Middle frontal gyrus (tissue), 1 donor: ENCODE measurements at regions not wholly inside any gene's neighbourhood (a gene's known extent, or its start where the extent isn't known, plus 50 kb on each side); places are given as distances from the start of the nearest gene placed in this dataset.
"Not testable (repeated sequence)": the region's sequence is repeated elsewhere in the genome, so short reads cannot be mapped to it uniquely, and the experiment has no call there.

Source experiments
- DNase-seq: peaks from one replicate; pipeline ENCODE4 v3.0.0-alpha.2; 2015; ENCODE audit warnings: low spot score; ENCODE audit errors: extremely low spot score

DNA sequence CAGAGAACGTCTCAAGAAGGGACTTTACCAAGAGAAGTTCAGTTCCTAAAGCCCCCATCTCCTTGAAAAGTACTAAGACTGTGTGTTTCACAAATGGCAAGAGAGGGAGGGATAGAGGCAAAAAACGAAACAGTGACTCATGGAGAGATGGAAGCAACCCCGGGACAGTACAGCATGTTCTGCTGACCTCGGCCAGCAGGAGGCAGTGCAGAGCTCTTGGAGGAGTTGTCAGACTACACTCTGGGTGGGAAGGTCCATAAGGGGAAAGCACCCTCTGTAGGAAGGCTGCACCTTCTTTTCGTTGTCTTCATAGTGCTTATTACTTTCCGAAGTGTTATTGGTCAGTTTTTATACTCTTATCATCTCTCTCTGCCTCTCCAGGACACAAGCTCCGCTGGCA, 525.2 kb upstream of the CCDC196 start:
- DNase-seq, result no peak

DNA sequence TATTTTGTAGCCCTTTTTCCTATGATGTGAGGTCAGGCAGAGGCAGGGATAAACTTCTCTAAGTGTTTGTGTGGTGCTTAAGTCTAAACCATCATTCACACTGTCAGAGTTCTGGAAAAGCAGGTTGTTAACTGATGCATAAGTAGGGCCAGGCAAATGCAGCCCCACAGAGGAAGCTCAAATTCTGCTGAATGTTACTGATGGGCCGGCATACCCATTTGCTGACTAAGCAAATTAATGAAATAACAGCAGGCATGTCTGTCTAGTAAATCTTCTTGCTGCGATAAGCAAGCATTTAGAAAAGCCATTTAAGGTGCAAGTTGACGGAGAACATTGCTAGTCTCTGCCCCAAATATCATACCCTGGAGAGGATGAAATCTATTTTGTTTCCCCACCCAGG, 523.2 kb upstream of the CCDC196 start:
- no peak for DNase-seq

DNA sequence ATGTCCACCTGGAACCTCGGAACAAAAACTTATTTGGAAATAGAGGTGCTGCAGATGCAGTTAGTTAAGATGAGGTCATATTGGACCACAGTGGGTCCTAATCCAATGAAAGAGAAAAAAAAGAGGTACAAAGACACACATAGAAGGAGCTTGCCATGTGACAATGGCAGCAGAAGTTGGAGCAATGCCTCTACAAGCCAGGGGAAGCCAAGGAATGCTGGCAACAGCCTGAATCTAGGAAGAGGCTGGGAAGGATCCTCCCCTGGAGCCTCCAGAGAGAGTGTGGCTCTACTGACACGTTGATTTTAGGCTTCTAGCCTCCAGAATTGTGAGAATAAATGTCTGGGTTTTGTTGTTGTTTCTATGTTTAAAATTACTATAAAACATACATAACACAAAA, 521.8 kb upstream of the CCDC196 start:
- DNase-seq, result no peak

DNA sequence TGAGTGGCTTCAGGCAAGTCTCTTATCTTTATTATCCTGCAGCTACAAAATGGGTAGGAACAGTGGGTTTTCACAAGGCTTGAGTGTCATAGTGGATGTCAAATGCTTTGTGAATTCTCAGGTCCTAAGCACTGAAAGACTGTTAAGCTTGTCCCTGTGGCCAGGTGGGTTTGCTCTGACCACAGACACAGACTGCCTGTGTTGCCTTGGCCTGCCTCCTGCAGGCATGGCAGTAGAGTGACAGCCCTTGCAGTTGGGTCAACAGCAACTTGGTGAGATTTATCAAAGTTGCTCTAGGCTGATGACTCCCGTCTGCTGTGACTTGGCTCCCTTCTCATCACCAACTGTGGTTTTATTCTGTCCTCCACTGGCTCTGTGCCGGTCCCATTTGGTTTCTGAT, 520.0 kb upstream of the CCDC196 start:
- DNase-seq, result no peak

DNA sequence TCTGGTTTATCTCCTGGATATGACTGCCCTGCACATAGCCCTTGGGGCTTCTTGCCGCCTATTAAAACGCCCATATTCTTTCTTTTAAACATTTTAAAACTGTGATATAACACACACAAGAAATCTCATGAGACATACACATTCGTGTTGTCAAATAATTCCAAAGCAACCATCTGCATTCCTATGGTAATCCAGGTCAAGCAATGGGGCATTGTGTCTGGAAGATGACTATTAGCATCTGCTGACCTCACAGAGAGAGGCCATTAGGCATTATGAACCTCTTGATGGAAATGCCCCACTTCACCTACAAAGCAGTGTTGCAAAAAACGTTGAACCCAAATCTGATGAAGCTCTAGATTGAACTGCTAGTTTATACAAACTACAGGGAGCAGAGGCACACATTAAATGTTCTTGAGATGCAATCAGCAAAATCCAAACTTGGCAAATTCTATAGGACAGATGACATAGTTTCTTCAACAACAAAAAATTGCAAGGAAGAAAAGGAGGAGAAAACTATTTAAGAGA, 513.8 kb upstream of the CCDC196 start:
- no peak for DNase-seq

DNA sequence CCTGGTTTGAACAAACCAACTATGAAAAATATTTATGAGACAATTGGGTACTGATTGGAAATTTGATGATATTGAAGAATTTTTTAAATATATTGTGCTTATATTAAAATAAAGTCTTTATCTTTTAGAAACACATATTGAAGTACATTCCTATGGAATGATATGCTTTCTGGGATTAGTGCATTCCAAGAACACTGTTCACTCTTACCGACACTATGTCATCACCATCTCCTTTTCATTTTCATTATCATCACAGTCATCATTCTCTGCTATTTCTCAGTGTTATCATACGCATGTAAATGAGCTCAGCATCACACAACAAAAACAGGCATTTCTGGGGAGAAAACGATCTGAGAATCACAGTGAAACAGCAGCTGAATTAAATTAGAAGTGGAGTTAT, 513.3 kb upstream of the CCDC196 start:
- no peak for DNase-seq

DNA sequence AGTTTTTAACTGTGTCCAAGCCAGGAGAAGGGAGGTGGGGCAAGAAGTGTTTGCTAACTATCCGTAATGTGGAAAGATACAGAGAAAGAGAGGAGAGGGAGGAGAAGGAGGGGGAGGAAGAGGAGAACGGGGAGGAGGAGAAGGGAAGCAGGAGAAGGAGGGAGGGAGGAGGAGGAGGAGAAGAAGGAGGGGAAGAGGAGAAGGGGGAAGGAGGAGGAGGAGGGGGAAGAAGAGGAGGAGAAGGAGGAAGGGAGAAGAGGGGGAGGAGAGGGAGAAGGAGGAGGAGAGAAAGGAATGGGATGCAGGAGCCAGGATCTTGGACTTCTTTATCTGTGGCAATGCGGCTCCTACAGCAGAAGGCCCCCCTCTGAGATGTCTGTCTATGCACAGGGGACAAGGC, 510.3 kb upstream of the CCDC196 start:
- DNase-seq, result no peak

DNA sequence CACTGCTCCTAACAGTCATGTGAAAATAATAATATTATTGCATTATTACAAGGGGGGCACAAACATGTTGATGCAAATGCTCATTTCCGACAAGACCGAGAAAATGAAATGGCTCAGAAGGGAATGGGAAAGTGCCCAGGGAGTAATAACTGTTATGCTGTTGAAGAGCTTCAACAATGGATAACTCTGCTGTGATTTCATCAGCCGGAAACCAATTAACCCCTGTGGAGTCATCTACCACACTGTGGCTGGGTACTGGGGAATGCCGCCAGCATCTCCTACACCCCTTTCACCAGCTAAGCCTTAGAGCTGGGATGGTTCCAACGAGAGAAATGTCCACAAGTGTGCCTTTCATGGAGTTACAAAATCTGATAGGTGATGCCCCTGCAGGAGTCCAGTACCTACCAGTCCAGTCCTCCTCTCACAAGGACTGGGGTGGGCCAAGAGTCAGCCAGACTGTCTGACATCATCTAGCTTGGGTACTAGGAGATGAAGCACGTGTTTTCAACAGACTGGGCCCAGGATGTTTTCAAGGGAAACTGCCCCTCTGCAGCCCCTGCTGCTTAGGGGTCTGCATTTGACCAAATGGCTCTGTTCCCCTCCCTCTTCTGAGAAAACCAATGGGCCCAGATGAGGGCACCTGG, 509.3 kb upstream of the CCDC196 start:
- DNase-seq, result no peak

DNA sequence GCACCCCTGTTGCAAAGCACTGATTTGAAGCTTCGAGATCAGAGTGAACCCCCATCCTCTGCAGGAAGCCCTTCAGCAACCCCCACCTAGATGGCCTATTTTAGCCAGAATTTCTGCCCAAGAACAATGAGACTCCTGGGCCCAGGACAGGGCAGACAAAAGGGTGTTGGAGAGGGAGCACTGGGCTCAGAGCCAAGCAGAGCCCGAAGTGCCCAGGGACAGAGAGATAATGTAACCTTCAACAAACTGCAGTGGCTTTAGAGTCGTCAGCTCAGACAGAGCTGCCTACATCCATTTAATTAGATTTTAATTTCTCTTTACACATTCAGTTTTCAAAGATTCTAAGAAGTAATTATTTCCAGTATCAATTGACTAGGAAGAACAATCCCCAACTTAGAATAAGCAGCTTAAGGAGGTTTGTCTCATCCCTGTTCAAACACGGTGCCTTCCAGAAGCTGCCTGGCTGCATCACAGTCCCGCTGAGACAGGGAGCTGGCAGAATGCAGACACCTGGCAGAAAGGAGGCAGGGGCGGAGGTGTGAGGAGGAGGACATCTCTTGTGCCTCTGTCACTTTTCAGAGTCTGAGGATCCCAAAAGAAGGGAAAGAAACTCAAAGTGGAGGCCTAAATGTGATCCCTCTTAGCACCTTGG, 504.9 kb upstream of the CCDC196 start:
- no peak for DNase-seq

DNA sequence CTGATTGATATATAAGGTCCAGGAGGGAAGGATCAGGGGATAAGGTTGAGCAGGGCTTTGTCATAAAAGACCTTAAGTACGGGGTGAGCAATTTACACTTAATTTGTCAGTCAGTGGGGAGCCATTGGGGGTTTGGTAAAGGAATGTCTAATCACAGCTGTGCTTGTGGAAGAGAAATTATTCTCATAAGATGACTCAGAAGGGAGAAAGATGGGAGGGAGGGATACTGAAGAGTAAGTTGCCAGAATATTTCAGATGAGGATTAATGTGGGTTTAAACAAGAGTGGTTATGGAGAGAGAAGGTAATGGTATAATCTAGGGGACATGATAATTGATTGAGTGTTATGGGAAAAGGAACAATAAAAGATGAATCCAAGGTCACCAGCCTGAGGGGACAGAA, 500.1 kb upstream of the CCDC196 start:
- no peak for DNase-seq

DNA sequence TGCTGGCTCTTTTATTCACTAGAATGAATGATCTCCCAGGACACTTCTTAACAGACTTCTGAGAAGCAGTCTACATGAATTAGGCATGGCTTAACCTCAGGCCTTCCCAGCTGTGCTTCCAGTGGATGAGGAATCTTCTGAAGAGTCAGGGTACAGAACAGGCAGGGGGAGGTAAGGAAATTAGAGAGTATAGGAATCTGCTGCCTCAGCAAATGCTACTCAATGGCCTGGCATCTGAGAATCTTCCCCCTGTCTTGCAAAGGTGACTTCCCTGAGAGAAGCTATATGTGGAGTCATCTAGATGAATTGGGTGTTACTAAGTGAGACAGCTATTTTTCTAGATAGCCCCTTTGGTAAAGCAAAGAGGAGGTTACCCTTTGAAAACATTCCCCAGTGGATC, 496.2 kb upstream of the CCDC196 start:
- DNase-seq, result no peak

DNA sequence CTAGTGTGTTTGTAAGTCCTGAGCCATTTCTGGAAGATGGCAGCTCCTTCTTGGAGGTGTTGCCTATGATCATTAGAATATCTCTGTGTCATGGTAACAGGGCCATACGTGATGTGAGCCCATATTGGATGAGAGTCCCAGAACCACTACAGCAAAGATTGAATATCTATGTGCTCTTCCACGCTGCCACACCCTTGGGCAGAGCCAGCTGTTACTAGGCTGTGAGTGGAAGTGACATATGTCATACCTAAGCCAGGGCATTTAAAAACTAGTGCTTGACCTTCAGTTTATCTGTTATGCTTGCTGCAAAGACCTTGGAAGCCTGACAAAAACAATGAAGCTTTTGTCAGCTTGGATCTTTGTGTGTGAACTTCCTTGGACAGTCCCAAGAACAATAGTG, 495.1 kb upstream of the CCDC196 start:
- no peak for DNase-seq

DNA sequence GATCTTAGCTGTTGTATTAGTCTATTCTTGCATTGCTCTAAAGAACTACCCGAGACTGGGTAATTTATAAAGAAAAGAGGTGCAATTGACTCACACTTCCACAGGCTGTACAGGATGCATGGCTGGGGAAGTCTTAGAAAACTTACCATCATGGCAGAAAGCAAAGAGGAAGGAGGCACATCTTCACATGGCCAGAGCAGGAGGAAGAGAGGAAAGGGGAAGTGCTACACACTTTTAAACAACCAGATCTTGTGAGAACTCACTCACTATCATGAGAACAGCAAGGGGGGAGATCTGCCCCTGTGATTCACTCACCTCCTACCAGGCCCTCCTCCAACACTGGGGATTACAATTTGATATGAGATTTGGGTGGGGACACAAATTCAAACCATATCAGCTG, 494.2 kb upstream of the CCDC196 start:
- not testable (repeated sequence) for DNase-seq

DNA sequence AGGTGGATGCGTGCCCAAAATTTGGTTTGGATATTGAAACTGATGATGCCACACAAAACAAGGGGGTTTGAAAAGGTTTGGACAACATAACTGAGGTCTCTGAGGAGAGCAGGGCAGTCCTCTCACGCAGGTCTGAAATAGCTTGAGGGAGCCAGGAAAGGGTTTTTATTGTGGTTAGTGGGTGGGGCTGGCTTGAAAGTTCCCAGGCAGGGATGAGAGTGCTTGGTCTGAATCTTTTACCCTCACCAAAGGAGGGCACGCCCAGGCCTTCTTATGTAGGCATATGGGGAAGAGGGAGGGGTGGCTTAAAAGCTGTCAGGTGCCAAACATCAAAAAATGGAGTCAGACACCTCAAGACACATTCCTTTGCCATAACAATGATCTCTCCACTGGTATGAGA, 493.1 kb upstream of the CCDC196 start:
- DNase-seq, result no peak

DNA sequence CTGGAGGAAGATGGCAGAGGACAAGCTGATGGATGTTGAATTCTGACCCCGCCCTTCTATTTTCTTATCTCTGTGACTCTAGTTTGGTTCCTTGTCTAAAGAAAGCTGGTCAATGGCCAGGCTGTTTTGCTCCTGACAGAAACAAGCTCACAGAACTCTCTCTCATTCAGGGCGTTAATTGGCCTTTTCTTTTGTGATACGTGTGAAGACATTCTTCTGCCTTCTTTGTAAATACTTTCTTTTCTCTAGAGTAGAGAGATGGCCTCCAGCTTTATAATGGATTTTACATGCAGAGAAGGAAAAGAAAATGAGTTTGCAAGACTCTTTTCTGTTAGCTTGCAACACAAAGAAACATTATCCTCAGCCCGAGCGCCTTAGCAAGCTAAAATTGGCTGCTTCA, 492.2 kb upstream of the CCDC196 start:
- no peak for DNase-seq

DNA sequence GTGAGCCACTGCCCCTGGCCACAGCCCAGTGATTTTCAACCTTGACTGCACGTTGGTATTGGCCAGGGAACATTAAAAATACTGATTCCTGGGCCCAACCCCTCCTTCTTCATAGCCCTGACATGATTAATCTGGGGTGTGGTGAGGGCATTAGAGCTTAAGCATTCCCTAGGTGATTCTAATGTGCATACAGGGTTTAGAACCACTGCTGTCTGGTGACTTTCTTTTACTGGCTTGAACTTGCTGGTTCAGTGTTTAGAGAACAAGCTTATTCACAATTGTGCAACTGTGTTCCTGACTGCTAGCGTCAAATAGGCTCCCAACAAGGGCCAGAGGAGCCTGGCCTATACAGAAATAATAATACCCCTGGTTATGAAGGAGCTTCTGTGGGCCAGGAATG, 488.8 kb upstream of the CCDC196 start:
- DNase-seq, result no peak

DNA sequence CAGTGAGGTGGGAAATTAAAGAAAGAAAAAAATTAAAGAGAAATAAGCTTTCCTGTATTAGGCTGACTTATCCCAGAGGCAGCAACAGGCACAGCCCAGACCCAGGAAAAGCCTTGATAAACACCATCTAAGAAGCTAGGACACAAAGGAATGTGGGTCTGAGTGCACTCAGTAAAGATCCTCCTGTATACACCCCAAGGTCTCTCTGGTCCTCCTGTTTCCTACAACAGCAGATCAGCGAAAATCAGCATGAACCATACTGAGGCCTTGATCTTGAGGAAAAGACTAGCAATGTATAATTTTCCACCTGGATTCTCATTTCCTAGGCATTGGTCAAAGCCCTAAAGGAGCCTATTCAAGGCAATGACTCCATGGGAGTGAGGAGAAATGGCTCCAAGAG, 486.3 kb upstream of the CCDC196 start:
- no peak for DNase-seq

DNA sequence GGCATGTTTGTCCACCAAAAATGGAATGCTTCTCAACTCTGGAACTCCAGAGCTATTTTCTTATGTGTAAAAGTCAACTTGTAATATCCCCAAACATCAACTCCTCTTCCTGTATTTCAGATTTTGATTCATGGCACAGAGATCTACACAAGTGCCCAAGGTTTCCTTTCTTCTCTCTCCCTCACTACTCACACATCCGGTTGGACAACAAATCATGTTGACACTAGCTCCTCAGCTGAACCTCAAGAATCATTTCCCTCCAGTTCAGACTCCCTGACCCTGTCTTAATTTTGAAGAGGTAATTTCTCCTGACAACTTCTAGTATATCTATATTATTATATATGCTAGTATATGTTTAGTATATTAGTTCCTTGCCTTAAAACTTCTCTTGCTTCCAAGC, 485.4 kb upstream of the CCDC196 start:
- DNase-seq, result no peak

DNA sequence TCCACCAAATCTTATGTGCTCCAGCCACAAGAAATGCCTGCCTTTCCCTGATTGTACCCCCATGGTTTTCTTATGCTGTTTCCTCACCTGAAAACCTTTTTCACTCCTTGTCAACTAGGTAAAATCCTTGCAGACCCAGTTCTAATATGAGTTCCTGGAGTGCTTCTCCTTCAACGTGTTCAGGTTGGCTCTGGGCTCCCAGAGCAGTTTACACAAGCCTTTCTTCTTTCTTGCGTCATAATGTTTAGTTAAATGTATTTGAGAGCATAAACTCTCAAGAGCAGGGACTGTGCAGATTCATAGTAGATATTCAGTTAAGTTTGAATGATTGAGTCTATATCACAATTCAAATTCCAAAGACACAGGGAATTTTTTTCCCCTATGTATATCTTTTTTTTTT, 484.8 kb upstream of the CCDC196 start:
- DNase-seq, result no peak

DNA sequence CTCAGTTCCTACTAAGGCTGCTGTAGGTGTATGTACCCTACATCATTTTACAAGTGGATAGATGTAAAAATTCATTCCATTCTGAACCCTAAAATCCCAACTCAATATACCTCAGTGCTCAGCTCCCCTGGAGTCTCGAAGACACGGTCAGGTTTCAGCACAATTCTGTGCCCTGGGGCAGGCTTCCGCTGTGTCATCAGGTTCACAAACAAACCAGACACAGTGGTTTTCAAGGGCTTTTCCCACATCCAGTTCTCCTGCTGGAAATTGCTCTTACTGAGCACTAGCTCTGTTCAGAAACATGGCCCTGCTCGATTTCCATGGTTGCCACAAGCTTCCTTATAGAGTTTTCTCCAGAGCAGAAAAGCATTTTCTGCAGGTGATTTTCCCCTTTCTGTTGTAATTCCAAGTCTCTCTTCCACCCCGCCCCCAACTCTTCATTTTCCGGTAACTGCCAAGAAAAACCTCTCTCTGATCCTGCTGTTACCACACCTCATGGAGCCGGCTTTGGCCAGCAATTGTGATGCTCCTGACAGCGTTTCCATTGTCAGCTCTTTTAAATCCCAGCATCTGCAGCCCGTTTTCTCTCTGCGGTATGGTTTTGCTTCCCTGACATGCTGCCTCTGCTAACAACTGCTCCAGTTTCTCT, 483.0 kb upstream of the CCDC196 start:
- DNase-seq, result no peak

DNA sequence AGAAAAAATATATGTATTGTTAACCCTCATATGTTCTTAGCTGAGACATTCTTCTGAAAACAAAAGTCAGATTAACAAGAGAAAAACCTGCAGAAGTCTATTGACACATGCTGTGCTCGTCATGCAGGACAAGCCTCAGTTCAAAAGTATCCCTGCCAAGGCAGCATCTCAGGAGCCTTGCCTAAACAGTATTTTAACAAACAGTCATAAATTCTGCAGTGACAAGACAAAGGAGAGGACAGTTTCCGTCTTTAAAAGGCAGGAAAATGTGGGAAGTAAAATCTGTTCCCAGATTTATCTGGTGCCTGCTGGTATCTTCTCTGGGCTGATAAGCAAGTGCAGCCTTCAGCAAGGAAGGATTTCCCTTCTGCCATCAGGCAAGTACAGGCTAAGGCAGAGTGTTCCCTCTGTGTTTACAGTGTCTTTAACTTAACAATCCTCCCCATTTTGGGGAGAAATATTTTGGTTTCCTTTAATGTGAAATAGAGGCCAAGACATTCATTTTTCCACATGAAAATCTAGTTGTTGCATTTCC, 480.2 kb upstream of the CCDC196 start:
- DNase-seq, result no peak

DNA sequence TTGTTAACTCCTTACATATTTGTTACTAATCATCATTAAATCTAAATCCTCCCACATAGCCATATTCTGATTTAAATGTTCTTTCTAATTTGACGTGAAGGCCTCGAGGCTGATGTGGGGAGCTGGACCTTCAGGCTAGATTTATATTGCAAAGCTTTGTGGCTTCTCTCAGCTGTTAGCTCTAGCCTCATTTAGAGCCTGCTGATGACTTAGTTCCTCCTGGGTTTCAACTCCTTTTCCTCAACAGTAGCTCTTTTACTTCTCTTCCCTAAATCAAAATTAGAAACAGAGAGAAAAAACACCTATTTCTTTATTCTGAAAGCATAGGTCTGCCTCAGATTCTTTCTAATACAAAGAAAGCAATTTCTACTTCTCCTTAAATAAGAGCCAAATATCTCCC, 477.5 kb upstream of the CCDC196 start:
- no peak for DNase-seq

DNA sequence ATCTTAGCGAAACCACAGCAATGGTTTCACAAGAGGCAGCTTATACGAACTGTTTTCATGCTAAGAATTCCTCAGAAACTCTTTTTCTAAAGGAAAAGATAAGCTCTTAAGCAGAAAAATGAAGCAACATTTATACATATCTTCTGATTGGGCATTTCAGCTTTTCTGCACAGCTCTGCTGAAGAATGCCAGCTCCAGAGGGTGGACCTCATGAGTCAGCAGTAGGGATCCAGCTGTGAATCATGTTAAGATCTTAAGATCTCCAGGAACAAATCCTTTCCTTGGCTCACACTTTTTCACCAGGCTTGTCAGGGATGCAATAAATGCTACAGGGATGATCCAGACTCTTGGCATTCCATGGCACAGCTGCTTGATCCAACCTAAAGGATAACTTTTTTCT, 477.1 kb upstream of the CCDC196 start:
- peak; percentile 27 for DNase-seq
